ENCODE measurements at regions not wholly inside any gene's neighbourhood (a gene's known extent, or its start where the extent isn't known, plus 50 kb on each side); places are given as distances from the start of the nearest gene placed in this dataset.

DNA sequence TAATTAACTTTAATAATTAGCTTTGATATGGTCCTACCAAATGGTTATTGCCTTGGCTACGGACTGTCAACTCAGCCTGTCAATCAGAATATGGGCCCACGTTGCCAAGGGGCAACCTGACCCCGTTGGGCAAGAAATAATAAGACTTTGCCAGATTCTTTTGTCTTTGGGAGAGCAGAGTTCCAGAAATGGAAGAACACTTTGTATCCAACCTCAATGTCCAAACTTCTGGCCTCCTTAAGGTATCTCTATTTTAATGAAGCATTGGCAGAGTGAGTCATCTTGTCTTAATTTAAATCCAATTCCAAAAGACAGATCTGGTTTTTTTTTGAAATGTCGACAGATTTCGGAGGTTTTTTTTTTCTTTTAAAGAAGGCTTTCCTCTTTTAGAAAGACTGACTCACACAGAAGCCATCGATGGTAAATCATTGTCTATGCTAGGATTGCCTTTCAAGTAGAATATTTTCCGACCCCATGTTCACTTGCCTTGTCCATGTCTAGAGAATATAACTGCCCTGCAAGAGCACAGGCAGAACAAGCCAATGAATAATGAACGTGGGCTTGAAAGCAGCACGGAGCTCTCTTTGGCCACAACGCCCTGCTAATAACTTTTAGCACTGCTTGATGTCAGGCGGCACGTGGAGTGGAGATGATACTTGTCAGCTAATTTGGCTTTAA, 190.3 kb upstream of the GATB start:
- RAD21 ChIA-PET (ENCODE audit: unreplicated experiment) = no interaction called here
- no peak for FAIRE-seq

More for the DNA sequence above, 190.3 kb upstream of the GATB start:
- ChIA-PET CTCF (no interaction called here), POLR2A (no interaction called here), SMC1A (ENCODE audit: uncharacterized antibody, unreplicated experiment) (interaction anchor here (1.6 kb wide), 1 partner anchor 55 kb away, joined by 4 read pairs; no protein-coding TSS in a partner anchor)
- Histone ChIP-seq H3K79me2 (ENCODE audit: control insufficient read depth, insufficient read depth, low read length) (no peaks in the 10 kb centered on the region), H3K27me3 (replicated peaks in 1 of 2; ENCODE audit: control insufficient read depth in 2 of 2, insufficient read depth in 2 of 2, low read length in 1 of 2) (no peaks in the 10 kb centered on the region; a peak in 1 of 4 replicates), H3K4me2 (ENCODE audit: control insufficient read depth, insufficient read depth) (no peak overlapping the region), H3K4me1 (ENCODE audit: control insufficient read depth, insufficient read depth, low read length) (no peaks in the 10 kb centered on the region), H3K9me3 (replicated peaks; ENCODE audit: control insufficient read depth, insufficient read depth, low read length) (no peaks in the 10 kb centered on the region; the same call in 1 of the 3 replicates), H3K4me3 (no peak overlapping the region), H4K20me1 (ENCODE audit: control insufficient read depth, insufficient read depth) (no peaks in the 10 kb centered on the region), H2AFZ (ENCODE audit: control insufficient read depth, low read depth, low read length) (no peak overlapping the region), H3K27ac (ENCODE audit: control insufficient read depth, insufficient read depth) (no peak overlapping the region), H3K9ac (ENCODE audit: control insufficient read depth, insufficient read depth, low read length) (no peak overlapping the region), H3K36me3 (ENCODE audit: control insufficient read depth in 2 of 2, insufficient read depth in 2 of 2, low read length in 1 of 2) (no peaks in the 10 kb centered on the region)
- in situ Hi-C loops (cut with MboI) = no loop called here
- TF ChIP-seq MTA2 (IDR thresholded peaks at IDR 0.05; ENCODE audit: low read depth) (no peak), MYB (IDR thresholded peaks at IDR 0.05; ENCODE audit: borderline replicate concordance, low read depth, low read length) (no peak), PAX8 (IDR thresholded peaks at IDR 0.05) (no peak), NBN (IDR thresholded peaks at IDR 0.05) (no peak), SRF (IDR thresholded peaks at IDR 0.05; ENCODE audit: low read depth in 2 of 2, low read length in 2 of 2) (no peak), GATAD2B (conservative IDR thresholded peaks at IDR 0.05; ENCODE audit: low read depth) (no peak), FOXK2 (IDR thresholded peaks at IDR 0.05) (no peak), SUPT20H (IDR thresholded peaks at IDR 0.05; ENCODE audit: borderline replicate concordance, control insufficient read depth, low read depth, low read length) (no peak), IKZF2 (IDR thresholded peaks at IDR 0.05) (no peak), NR2C1 (IDR thresholded peaks at IDR 0.05) (no peak), WRNIP1 (IDR thresholded peaks at IDR 0.05; ENCODE audit: borderline replicate concordance, low read depth, low read length) (no peak), CBX5 (IDR thresholded peaks at IDR 0.05; ENCODE audit: low read depth) (no peak), LARP7 (IDR thresholded peaks at IDR 0.05) (no peak)
- TF ChIP-seq, protein P1, sequence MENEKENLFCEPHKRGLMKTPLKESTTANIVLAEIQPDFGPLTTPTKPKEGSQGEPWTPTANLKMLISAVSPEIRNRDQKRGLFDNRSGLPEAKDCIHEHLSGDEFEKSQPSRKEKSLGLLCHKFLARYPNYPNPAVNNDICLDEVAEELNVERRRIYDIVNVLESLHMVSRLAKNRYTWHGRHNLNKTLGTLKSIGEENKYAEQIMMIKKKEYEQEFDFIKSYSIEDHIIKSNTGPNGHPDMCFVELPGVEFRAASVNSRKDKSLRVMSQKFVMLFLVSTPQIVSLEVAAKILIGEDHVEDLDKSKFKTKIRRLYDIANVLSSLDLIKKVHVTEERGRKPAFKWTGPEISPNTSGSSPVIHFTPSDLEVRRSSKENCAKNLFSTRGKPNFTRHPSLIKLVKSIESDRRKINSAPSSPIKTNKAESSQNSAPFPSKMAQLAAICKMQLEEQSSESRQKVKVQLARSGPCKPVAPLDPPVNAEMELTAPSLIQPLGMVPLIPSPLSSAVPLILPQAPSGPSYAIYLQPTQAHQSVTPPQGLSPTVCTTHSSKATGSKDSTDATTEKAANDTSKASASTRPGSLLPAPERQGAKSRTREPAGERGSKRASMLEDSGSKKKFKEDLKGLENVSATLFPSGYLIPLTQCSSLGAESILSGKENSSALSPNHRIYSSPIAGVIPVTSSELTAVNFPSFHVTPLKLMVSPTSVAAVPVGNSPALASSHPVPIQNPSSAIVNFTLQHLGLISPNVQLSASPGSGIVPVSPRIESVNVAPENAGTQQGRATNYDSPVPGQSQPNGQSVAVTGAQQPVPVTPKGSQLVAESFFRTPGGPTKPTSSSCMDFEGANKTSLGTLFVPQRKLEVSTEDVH (IDR thresholded peaks at IDR 0.05; ENCODE audit: low read depth, partially characterized antibody) = no peak
- TF ChIP-seq, protein P2, sequence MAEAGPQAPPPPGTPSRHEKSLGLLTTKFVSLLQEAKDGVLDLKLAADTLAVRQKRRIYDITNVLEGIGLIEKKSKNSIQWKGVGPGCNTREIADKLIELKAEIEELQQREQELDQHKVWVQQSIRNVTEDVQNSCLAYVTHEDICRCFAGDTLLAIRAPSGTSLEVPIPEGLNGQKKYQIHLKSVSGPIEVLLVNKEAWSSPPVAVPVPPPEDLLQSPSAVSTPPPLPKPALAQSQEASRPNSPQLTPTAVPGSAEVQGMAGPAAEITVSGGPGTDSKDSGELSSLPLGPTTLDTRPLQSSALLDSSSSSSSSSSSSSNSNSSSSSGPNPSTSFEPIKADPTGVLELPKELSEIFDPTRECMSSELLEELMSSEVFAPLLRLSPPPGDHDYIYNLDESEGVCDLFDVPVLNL (IDR thresholded peaks at IDR 0.05; ENCODE audit: low read depth, low read length) = no peak
- TF ChIP-seq, protein P3, sequence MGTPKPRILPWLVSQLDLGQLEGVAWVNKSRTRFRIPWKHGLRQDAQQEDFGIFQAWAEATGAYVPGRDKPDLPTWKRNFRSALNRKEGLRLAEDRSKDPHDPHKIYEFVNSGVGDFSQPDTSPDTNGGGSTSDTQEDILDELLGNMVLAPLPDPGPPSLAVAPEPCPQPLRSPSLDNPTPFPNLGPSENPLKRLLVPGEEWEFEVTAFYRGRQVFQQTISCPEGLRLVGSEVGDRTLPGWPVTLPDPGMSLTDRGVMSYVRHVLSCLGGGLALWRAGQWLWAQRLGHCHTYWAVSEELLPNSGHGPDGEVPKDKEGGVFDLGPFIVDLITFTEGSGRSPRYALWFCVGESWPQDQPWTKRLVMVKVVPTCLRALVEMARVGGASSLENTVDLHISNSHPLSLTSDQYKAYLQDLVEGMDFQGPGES (IDR thresholded peaks at IDR 0.05) = no peak
- TF ChIP-seq, protein P4, sequence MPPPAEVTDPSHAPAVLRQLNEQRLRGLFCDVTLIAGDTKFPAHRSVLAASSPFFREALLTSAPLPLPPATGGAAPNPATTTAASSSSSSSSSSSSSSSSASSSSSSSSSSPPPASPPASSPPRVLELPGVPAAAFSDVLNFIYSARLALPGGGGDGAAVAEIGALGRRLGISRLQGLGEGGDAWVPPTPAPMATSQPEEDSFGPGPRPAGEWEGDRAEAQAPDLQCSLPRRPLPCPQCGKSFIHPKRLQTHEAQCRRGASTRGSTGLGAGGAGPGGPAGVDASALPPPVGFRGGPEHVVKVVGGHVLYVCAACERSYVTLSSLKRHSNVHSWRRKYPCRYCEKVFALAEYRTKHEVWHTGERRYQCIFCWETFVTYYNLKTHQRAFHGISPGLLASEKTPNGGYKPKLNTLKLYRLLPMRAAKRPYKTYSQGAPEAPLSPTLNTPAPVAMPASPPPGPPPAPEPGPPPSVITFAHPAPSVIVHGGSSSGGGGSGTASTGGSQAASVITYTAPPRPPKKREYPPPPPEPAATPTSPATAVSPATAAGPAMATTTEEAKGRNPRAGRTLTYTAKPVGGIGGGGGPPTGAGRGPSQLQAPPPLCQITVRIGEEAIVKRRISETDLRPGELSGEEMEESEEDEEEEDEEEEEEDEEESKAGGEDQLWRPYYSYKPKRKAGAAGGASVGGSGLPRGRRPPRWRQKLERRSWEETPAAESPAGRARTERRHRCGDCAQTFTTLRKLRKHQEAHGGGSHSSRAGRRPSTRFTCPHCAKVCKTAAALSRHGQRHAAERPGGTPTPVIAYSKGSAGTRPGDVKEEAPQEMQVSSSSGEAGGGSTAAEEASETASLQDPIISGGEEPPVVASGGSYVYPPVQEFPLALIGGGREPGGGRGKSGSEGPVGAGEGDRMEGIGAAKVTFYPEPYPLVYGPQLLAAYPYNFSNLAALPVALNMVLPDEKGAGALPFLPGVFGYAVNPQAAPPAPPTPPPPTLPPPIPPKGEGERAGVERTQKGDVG (CRISPR knock-in tag; IDR thresholded peaks at IDR 0.05) = no peak
- intact Hi-C loops (cut with micrococcal nuclease; ENCODE audit: unreplicated experiment) = no loop called here
- DNase-seq (ENCODE audit: low read depth, low spot score) (no peak), ATAC-seq (no peak)
- 27% methylated on average over 12 of the region's 12 CpGs for WGBS (ENCODE audit: insufficient coverage, insufficient replicate concordance, low lambda C conversion rate, missing lambda C conversion rate)
- BruUV-seq (replicated peaks) = no TSS peak

Data from GM12878 (cell line).